ENCODE measurements at regions not wholly inside any gene's neighbourhood (a gene's known extent, or its start where the extent isn't known, plus 50 kb on each side); places are given as distances from the start of the nearest gene placed in this dataset.

DNA sequence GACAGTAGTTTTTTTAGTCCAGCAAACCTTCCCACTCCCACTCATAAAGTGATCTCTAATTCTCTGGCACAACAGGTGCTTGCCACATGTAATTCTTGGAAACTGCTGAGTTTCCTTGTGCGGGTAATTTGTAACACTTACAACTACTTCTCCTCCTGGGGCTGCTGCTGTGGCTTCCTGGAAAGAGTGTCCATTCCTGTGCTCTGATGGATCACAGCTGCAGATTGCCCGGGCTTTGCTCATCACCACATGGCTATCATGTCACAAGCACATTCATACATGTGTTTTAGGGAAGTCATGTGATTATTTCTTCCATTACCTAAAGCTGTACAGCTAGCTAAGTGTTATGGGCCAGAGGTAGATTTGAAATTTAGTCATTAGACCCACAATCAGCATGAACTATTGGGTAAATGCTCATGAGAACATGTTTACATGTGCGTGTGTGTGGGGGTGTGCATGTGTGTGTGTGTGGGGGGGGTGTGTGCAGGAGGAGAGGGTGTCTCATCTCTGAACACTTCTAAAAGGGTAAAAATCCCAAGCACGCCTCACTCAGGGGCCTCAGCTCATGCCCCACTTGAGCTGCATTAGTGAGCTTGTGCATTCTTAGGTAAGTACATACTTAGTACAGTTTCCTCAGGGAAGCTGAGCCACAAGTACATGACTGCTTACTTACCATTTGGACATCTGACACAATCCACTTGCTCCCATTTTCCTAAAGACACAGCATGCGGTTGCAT lies 118.1 kb upstream of the CCDC112 start:
- DNase-seq (ENCODE audit: low read depth): peak; percentile 20
- TF ChIP-seq, protein P1, sequence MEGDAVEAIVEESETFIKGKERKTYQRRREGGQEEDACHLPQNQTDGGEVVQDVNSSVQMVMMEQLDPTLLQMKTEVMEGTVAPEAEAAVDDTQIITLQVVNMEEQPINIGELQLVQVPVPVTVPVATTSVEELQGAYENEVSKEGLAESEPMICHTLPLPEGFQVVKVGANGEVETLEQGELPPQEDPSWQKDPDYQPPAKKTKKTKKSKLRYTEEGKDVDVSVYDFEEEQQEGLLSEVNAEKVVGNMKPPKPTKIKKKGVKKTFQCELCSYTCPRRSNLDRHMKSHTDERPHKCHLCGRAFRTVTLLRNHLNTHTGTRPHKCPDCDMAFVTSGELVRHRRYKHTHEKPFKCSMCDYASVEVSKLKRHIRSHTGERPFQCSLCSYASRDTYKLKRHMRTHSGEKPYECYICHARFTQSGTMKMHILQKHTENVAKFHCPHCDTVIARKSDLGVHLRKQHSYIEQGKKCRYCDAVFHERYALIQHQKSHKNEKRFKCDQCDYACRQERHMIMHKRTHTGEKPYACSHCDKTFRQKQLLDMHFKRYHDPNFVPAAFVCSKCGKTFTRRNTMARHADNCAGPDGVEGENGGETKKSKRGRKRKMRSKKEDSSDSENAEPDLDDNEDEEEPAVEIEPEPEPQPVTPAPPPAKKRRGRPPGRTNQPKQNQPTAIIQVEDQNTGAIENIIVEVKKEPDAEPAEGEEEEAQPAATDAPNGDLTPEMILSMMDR (IDR thresholded peaks at IDR 0.05; ENCODE audit: insufficient read depth, low read depth, low read length, missing control alignments): no peak
- H3K4me3 ChIP-seq (ENCODE audit: low read length): no peak overlapping the region

- no peak for DNase-seq (ENCODE audit: low read depth)
- TF ChIP-seq, protein P1 (IDR thresholded peaks at IDR 0.05; ENCODE audit: insufficient read depth, low read depth, low read length, missing control alignments): no peak
- H3K4me3 ChIP-seq (ENCODE audit: low read length): no peak overlapping the region
Observed at GRCh38 chr5:115413651-115414050, 117.2 kb upstream of the CCDC112 start.

GRCh38 chr5:115409094-115409493 lies 112.6 kb upstream of the CCDC112 start:
- DNase-seq (ENCODE audit: low read depth): no peak
- TF ChIP-seq, protein P1 (IDR thresholded peaks at IDR 0.05; ENCODE audit: insufficient read depth, low read depth, low read length, missing control alignments): no peak
- H3K4me3 ChIP-seq (ENCODE audit: low read length): no peak overlapping the region

GRCh38 chr5:115402822-115403577 lies 106.5 kb upstream of the CCDC112 start:
- H3K4me3 ChIP-seq (ENCODE audit: low read length): no peak overlapping the region
- TF ChIP-seq, protein P1 (IDR thresholded peaks at IDR 0.05; ENCODE audit: insufficient read depth, low read depth, low read length, missing control alignments): no peak
- DNase-seq (ENCODE audit: low read depth): peak; percentile 3

DNA sequence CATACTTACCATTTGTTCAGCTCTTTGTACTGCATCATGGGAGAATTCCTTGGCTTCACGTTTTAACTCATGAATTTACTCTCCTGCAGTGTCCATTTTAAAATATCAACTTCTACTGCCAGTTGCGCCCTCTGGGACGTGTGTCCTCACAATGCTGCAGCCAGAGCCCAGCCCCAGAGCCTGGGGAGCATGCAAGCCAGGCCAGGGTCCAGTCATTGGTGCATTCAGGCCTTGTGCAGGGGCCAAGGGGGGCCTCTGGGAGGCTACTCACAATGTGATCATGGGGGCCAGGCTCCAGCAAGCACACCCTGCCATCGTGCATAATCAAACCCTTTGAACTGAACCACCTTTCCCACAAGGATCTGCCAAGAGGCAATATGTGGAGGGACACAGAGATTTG lies 105.6 kb upstream of the CCDC112 start:
- no peak overlapping the region for H3K4me3 ChIP-seq (ENCODE audit: low read length)

DNA sequence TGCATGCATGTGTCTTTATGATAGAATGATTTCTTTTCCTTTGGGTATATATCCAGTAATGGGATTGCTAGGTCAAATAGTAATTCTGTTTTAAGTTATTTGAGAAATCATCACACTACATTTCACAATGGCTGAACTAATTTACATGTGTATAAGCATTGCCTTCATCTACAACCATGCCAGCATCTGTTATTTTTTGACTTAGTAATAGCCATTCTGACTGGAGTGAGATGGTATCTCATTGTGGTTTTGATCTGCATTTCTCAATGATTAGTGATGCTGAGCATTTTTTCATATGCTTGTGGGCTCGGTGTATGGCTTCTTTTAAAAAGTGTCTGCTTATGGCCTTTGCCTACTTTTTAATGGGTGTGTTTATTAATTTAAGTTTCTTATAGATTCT lies 102.3 kb upstream of the CCDC112 start:
- no peak overlapping the region for H3K4me3 ChIP-seq (ENCODE audit: low read length)
- TF ChIP-seq, protein P1 (IDR thresholded peaks at IDR 0.05; ENCODE audit: insufficient read depth, low read depth, low read length, missing control alignments): no peak
- peak; percentile 38 for DNase-seq (ENCODE audit: low read depth)

More for the DNA sequence above, 105.6 kb upstream of the CCDC112 start:
- DNase-seq (ENCODE audit: low read depth): no peak
- TF ChIP-seq, protein P1 (IDR thresholded peaks at IDR 0.05; ENCODE audit: insufficient read depth, low read depth, low read length, missing control alignments): no peak

All from epithelial cell of esophagus (primary cell).